ENCODE measurements at regions not wholly inside any gene's neighbourhood (a gene's known extent, or its start where the extent isn't known, plus 50 kb on each side); places are given as distances from the start of the nearest gene placed in this dataset.

GRCh38 chr1:87560601-87561360 is 232.1 kb downstream of the LMO4 start:
- DNase-seq (ENCODE audit: low spot score): no peak

- DNase-seq (ENCODE audit: low spot score): no peak
Measured at GRCh38 chr1:87563211-87563610, 234.5 kb downstream of the LMO4 start.

GRCh38 chr1:87565861-87566260 is 237.2 kb downstream of the LMO4 start:
- DNase-seq (ENCODE audit: low spot score): no peak

GRCh38 chr1:87568005-87568404 is 239.3 kb downstream of the LMO4 start:
- DNase-seq (ENCODE audit: low spot score): no peak

GRCh38 chr1:87568911-87569310 is 240.2 kb downstream of the LMO4 start:
- DNase-seq (ENCODE audit: low spot score): no peak

- DNase-seq (ENCODE audit: low spot score): no peak
Measured at GRCh38 chr1:87572008-87572407, 243.3 kb downstream of the LMO4 start.

GRCh38 chr1:87572891-87573290 is 244.2 kb downstream of the LMO4 start:
- no peak for DNase-seq (ENCODE audit: low spot score)

GRCh38 chr1:87575528-87575927 is 246.8 kb downstream of the LMO4 start:
- DNase-seq (ENCODE audit: low spot score): no peak

- DNase-seq (ENCODE audit: low spot score): no peak
Measured at GRCh38 chr1:87578464-87578863, 249.8 kb downstream of the LMO4 start.

- DNase-seq (ENCODE audit: low spot score): no peak
Measured at GRCh38 chr1:87583459-87583858, 254.8 kb downstream of the LMO4 start.

- no peak for DNase-seq (ENCODE audit: low spot score)
Measured at GRCh38 chr1:87584586-87584985, 255.9 kb downstream of the LMO4 start.

- no peak for DNase-seq (ENCODE audit: low spot score)
Measured at GRCh38 chr1:87586501-87586900, 257.8 kb downstream of the LMO4 start.

- DNase-seq (ENCODE audit: low spot score): no peak
Measured at GRCh38 chr1:87588495-87588894, 259.8 kb downstream of the LMO4 start.

- DNase-seq (ENCODE audit: low spot score): no peak
Measured at GRCh38 chr1:87591492-87591891, 262.8 kb downstream of the LMO4 start.

- DNase-seq (ENCODE audit: low spot score): no peak
Measured at GRCh38 chr1:87592156-87592555, 263.5 kb downstream of the LMO4 start.

- peak; percentile 13 for DNase-seq (ENCODE audit: low spot score)
Measured at GRCh38 chr1:87594736-87595383, 266.2 kb downstream of the LMO4 start.

- no peak for DNase-seq (ENCODE audit: low spot score)
Measured at GRCh38 chr1:87595384-87595781, 266.7 kb downstream of the LMO4 start.

GRCh38 chr1:87598429-87598828 is 269.7 kb downstream of the LMO4 start:
- DNase-seq (ENCODE audit: low spot score): no peak

- no peak for DNase-seq (ENCODE audit: low spot score)
Measured at GRCh38 chr1:87599569-87599968, 270.9 kb downstream of the LMO4 start.

- peak; percentile 18 for DNase-seq (ENCODE audit: low spot score)
Measured at GRCh38 chr1:87600055-87600850, 271.6 kb downstream of the LMO4 start.

- DNase-seq (ENCODE audit: low spot score): peak; percentile 33
Measured at GRCh38 chr1:87600854-87601253, 272.2 kb downstream of the LMO4 start.

GRCh38 chr1:87603626-87604025 is 274.9 kb downstream of the LMO4 start:
- DNase-seq (ENCODE audit: low spot score): no peak

- DNase-seq (ENCODE audit: low spot score): no peak
Measured at GRCh38 chr1:87612956-87613355, 284.3 kb downstream of the LMO4 start.
